ENCODE measurements at regions not wholly inside any gene's neighbourhood (a gene's known extent, or its start where the extent isn't known, plus 50 kb on each side); places are given as distances from the start of the nearest gene placed in this dataset.
"Not testable (repeated sequence)": the region's sequence is repeated elsewhere in the genome, so short reads cannot be mapped to it uniquely, and the experiment has no call there.

- Mint-ChIP-seq H3K4me3 (no peak overlapping the region), H3K36me3 (ENCODE audit: low read depth) (peaks cover 29% of the 10 kb centered on the region), H3K27me3 (ENCODE audit: low read depth) (no peaks in the 10 kb centered on the region), H3K4me1 (ENCODE audit: low read depth) (peaks cover 72% of the 10 kb centered on the region), H3K9me3 (peaks cover 8% of the 10 kb centered on the region), H3K27ac (no peak overlapping the region)
- CTCF ChIA-PET, result interaction anchor here (0.6 to 1.1 kb wide), 2 partner anchors 24 to 37 kb away, joined by 3 to 4 read pairs; no protein-coding TSS in a partner anchor
- intact Hi-C loops (cut with micrococcal nuclease), result no loop called here
- no peak for DNase-seq
These were observed 295.4 kb upstream of the SATB1 start for GRCh38 chr3:18720543-18720942.

GRCh38 chr3:18717598-18717997, 292.5 kb upstream of the SATB1 start:
- Mint-ChIP-seq H3K27me3 (ENCODE audit: low read depth) (no peaks in the 10 kb centered on the region), H3K4me1 (ENCODE audit: low read depth) (peaks cover 71% of the 10 kb centered on the region), H3K36me3 (ENCODE audit: low read depth) (peaks cover 30% of the 10 kb centered on the region), H3K4me3 (no peak overlapping the region), H3K9me3 (peaks cover 8% of the 10 kb centered on the region), H3K27ac (peak overlapping the region; percentile 84)
- no peak for DNase-seq
- intact Hi-C loops (cut with micrococcal nuclease), result no loop called here
- CTCF ChIA-PET, result interaction anchor here (1.2 to 4.2 kb wide), 4 partner anchors 12 to 239 kb away, joined by 3 to 26 read pairs (median 6); no protein-coding TSS in a partner anchor

- Mint-ChIP-seq H3K36me3 (ENCODE audit: low read depth) (peaks cover 30% of the 10 kb centered on the region), H3K9me3 (peaks cover 8% of the 10 kb centered on the region), H3K27ac (peak overlapping the region; percentile 97), H3K4me1 (ENCODE audit: low read depth) (peaks cover 74% of the 10 kb centered on the region), H3K27me3 (ENCODE audit: low read depth) (no peaks in the 10 kb centered on the region), H3K4me3 (no peak overlapping the region)
- CTCF ChIA-PET, result interaction anchor here (0.9 to 4.2 kb wide), 7 partner anchors 8 to 238 kb away, joined by 3 to 26 read pairs (median 5); no protein-coding TSS in a partner anchor
- intact Hi-C loops (cut with micrococcal nuclease), result loop anchor here (1.0 kb wide), 1 partner anchor 7 kb away; no protein-coding TSS in a partner anchor
- no peak for DNase-seq
These were observed 291.7 kb upstream of the SATB1 start for GRCh38 chr3:18716821-18717220.

GRCh38 chr3:18716101-18716500, 291.0 kb upstream of the SATB1 start:
- intact Hi-C loops (cut with micrococcal nuclease), result loop anchor here (1.0 kb wide), 1 partner anchor 8 kb away; no protein-coding TSS in a partner anchor
- CTCF ChIA-PET, result interaction anchor here (0.5 to 4.2 kb wide), 14 partner anchors 9 to 160 kb away, joined by 3 to 26 read pairs (median 4); no protein-coding TSS in a partner anchor

GRCh38 chr3:18715208-18715607, 290.1 kb upstream of the SATB1 start:
- Mint-ChIP-seq H3K9me3 (peaks cover 8% of the 10 kb centered on the region), H3K36me3 (ENCODE audit: low read depth) (peaks cover 25% of the 10 kb centered on the region), H3K27me3 (ENCODE audit: low read depth) (no peaks in the 10 kb centered on the region), H3K4me3 (no peak overlapping the region), H3K4me1 (ENCODE audit: low read depth) (peaks cover 78% of the 10 kb centered on the region), H3K27ac (peak overlapping the region; percentile 97)
- no peak for DNase-seq
- intact Hi-C loops (cut with micrococcal nuclease), result no loop called here
- CTCF ChIA-PET, result interaction anchor here (0.6 to 4.2 kb wide), 12 partner anchors 10 to 344 kb away, joined by 3 to 26 read pairs (median 4); no protein-coding TSS in a partner anchor

More at GRCh38 chr3:18716101-18716500, 291.0 kb upstream of the SATB1 start:
- H3K4me3 Mint-ChIP-seq, result peak overlapping the region; percentile 3
- H3K9me3 Mint-ChIP-seq, result peaks cover 8% of the 10 kb centered on the region
- H3K27ac Mint-ChIP-seq, result peak overlapping the region; percentile 97
- peaks cover 30% of the 10 kb centered on the region for H3K36me3 Mint-ChIP-seq (ENCODE audit: low read depth)
- no peaks in the 10 kb centered on the region for H3K27me3 Mint-ChIP-seq (ENCODE audit: low read depth)
- peaks cover 78% of the 10 kb centered on the region for H3K4me1 Mint-ChIP-seq (ENCODE audit: low read depth)
- no peak for DNase-seq

GRCh38 chr3:18713577-18713951, 288.4 kb upstream of the SATB1 start:
- Mint-ChIP-seq H3K9me3 (no peaks in the 10 kb centered on the region), H3K27me3 (ENCODE audit: low read depth) (no peaks in the 10 kb centered on the region), H3K36me3 (ENCODE audit: low read depth) (peaks cover 14% of the 10 kb centered on the region), H3K4me3 (no peak overlapping the region), H3K27ac (peak overlapping the region; percentile 97), H3K4me1 (ENCODE audit: low read depth) (peaks cover 76% of the 10 kb centered on the region)
- CTCF ChIA-PET, result interaction anchor here (0.5 to 2.0 kb wide), 8 partner anchors 14 to 882 kb away, joined by 3 to 9 read pairs (median 3); no protein-coding TSS in a partner anchor
- intact Hi-C loops (cut with micrococcal nuclease), result loop anchor here (1.0 kb wide), 10 partner anchors 12 to 290 kb away; no protein-coding TSS in a partner anchor
- no peak for DNase-seq

GRCh38 chr3:18712713-18713576, 287.8 kb upstream of the SATB1 start:
- CTCF ChIA-PET, result interaction anchor here (0.5 to 2.0 kb wide), 11 partner anchors 14 to 882 kb away, joined by 3 to 9 read pairs (median 3); no protein-coding TSS in a partner anchor
- peak overlapping the region; percentile 50 for H3K4me3 Mint-ChIP-seq

DNA sequence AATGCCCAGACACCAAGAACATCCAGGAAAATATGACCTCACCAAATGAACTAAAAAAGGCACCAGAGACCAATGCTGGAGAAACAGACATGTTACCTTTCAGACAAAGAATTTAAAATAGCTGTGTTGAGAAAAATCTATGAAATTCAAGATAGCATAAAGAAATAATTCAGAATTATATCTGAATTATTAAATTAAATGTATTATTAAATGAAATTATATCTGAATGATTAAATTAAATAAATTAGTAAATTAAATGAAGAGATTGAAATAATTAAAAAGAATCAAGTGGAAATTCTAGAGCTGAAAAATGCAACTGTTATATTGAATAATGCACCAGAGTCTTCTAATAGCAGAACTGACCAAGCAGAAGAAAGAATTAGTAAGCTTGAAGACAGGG, 279.2 kb upstream of the SATB1 start:
- Mint-ChIP-seq H3K27ac (no peak overlapping the region), H3K36me3 (ENCODE audit: low read depth) (peaks cover 19% of the 10 kb centered on the region), H3K4me1 (ENCODE audit: low read depth) (peaks cover 9% of the 10 kb centered on the region), H3K9me3 (peaks cover 22% of the 10 kb centered on the region), H3K27me3 (ENCODE audit: low read depth) (no peaks in the 10 kb centered on the region), H3K4me3 (no peak overlapping the region)
- intact Hi-C loops (cut with micrococcal nuclease), result no loop called here
- no peak for DNase-seq
- CTCF ChIA-PET, result interaction anchor here (0.6 to 1.2 kb wide), 5 partner anchors 11 to 285 kb away, joined by 3 to 4 read pairs (median 3); no protein-coding TSS in a partner anchor

More at GRCh38 chr3:18712713-18713576, 287.8 kb upstream of the SATB1 start:
- no peaks in the 10 kb centered on the region for H3K27me3 Mint-ChIP-seq (ENCODE audit: low read depth)
- intact Hi-C loops (cut with micrococcal nuclease), result loop anchor here (1.0 kb wide), 10 partner anchors 12 to 290 kb away; no protein-coding TSS in a partner anchor
- no peaks in the 10 kb centered on the region for H3K9me3 Mint-ChIP-seq
- peaks cover 14% of the 10 kb centered on the region for H3K36me3 Mint-ChIP-seq (ENCODE audit: low read depth)
- peak overlapping the region; percentile 97 for H3K27ac Mint-ChIP-seq
- DNase-seq, result peak; percentile 79
- peaks cover 73% of the 10 kb centered on the region for H3K4me1 Mint-ChIP-seq (ENCODE audit: low read depth)

DNA sequence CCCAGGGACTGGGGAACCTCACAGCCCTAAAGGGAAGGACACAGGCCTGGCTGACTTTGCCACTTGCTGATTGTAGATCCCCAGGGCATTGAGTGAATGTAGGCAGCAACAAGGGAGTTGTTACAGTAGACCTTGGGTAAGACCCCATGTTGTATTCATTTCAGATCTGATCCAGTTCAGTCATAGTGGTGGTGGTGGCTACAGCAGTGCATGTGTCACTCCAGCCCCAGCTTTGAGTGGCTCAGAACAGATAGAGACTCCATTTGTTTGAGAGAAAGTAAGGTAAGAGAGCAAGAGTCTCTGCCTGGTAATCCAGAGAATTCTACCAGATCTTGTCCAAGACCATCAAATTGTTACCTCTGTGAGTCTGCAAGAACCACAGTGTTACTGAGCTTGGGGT, 278.7 kb upstream of the SATB1 start:
- Mint-ChIP-seq H3K4me3 (no peak overlapping the region), H3K4me1 (ENCODE audit: low read depth) (peaks cover 9% of the 10 kb centered on the region), H3K36me3 (ENCODE audit: low read depth) (peaks cover 19% of the 10 kb centered on the region), H3K9me3 (peaks cover 22% of the 10 kb centered on the region), H3K27me3 (ENCODE audit: low read depth) (no peaks in the 10 kb centered on the region), H3K27ac (no peak overlapping the region)
- no peak for DNase-seq
- intact Hi-C loops (cut with micrococcal nuclease), result no loop called here
- CTCF ChIA-PET, result interaction anchor here (0.9 to 1.2 kb wide), 2 partner anchors 11 to 70 kb away, joined by 3 to 4 read pairs; no protein-coding TSS in a partner anchor

DNA sequence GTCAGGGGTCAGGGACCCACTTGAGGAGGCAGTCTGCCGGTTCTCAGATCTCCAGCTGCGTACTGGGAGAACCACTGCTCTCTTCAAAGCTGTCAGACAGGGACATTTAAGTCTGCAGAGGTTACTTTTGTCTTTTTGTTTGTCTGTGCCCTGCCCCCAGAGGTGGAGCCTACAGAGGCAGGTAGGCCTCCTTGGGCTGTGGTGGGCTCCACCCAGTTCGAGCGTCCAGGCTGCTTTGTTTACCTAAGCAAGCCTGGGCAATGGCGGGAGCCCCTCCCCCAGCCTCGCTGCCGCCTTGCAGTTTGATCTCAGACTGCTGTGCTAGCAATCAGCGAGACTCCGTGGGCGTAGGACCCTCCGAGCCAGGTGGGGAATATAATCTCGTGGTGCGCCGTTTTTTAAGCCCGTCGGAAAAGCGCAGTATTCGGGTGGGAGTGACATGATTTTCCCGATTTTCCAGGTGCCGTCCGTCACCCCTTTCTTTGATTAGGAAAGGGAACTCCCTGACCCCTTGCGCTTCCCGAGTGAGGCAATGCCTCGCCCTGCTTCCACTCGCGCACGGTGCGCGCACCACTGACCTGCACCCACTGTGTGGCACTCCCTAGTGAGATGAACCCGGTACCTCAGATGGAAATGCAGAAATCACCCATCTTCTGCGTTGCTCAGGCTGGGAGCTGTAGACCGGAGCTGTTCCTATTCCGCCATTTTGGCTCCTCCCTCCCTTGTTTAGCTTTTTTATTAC, 268.6 kb upstream of the SATB1 start:
- CTCF ChIA-PET; DNase-seq; H3K27ac Mint-ChIP-seq; H3K27me3 Mint-ChIP-seq (ENCODE audit: low read depth); H3K36me3 Mint-ChIP-seq (ENCODE audit: low read depth); H3K4me1 Mint-ChIP-seq (ENCODE audit: low read depth); H3K4me3 Mint-ChIP-seq; H3K9me3 Mint-ChIP-seq; intact Hi-C loops (cut with micrococcal nuclease): not testable (repeated sequence)

DNA sequence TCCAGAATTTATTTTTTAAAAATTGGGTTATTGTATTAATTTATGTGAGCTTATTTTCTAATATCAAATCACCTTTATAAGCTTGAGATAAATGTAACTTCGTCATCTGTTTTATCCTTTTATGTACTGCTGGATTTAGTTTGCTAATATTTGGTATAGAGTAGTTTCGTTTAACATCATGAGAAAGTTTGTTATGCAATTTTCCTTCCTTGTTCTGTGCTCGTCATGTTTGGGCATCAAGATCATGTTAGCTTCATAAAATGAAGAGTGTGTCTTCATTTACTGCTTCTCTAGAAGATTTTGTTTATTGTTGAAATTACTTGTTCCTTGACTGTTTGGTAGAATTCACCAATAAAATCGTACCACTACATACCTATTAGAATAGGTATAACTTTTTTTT, 262.1 kb upstream of the SATB1 start:
- Mint-ChIP-seq H3K4me1 (ENCODE audit: low read depth) (peaks cover 22% of the 10 kb centered on the region), H3K36me3 (ENCODE audit: low read depth) (peaks cover 22% of the 10 kb centered on the region), H3K27me3 (ENCODE audit: low read depth) (no peaks in the 10 kb centered on the region), H3K9me3 (peaks cover 10% of the 10 kb centered on the region), H3K27ac (no peak overlapping the region), H3K4me3 (no peak overlapping the region)
- CTCF ChIA-PET, result interaction anchor here (0.7 to 0.9 kb wide), 3 partner anchors 8 to 948 kb away, joined by 3 to 5 read pairs (median 5); no protein-coding TSS in a partner anchor
- intact Hi-C loops (cut with micrococcal nuclease), result no loop called here
- DNase-seq, result no peak

Measured in activated naive CD4-positive, alpha-beta T cell treated with anti-CD3 and anti-CD28 coated beads for 36 hours (primary cell).